BLaER1 (cell line): ENCODE measurements at regions not wholly inside any gene's neighbourhood (a gene's known extent, or its start where the extent isn't known, plus 50 kb on each side); places are given as distances from the start of the nearest gene placed in this dataset.

Experiments used
- H3K27ac ChIP-seq: shearing (Covaris generic); formaldehyde crosslinking; 2 replicates; pipeline ENCODE4 v1.8.1; 2022
- H3K27me3 ChIP-seq: shearing (Covaris generic); formaldehyde crosslinking; 2 replicates; pipeline ENCODE4 v1.8.1; 2022
- H3K36me3 ChIP-seq: shearing (Covaris generic); formaldehyde crosslinking; 2 replicates; pipeline ENCODE4 v1.8.1; 2022
- H3K4me1 ChIP-seq: shearing (Covaris generic); formaldehyde crosslinking; 2 replicates; pipeline ENCODE4 v1.8.1; 2022
- H3K4me2 ChIP-seq: shearing (Covaris generic); formaldehyde crosslinking; 2 replicates; pipeline ENCODE4 v1.8.1; 2022
- H3K4me3 ChIP-seq: shearing (Covaris generic); formaldehyde crosslinking; 2 replicates; pipeline ENCODE4 v1.8.1; 2022
- H3K9ac ChIP-seq: shearing (Covaris generic); formaldehyde crosslinking; 2 replicates; pipeline ENCODE4 v1.8.1; 2022
- H3K9me3 ChIP-seq: shearing (Covaris generic); formaldehyde crosslinking; 2 replicates; pipeline ENCODE4 v1.8.1; 2022
- H4K20me1 ChIP-seq: shearing (Covaris generic); formaldehyde crosslinking; 2 replicates; pipeline ENCODE4 v1.8.1; 2022
- Cebpa-rat ChIP-seq: shearing (Covaris generic); IDR thresholded peaks from 2 replicates; pipeline ENCODE4 v1.8.1; 2022

GRCh38 chr11:71342951-71343827, 90.8 kb upstream of the SHANK2 start:
- Histone ChIP-seq H3K36me3 (no peaks in the 10 kb centered on the region), H3K27ac (no peak overlapping the region), H4K20me1 (no peaks in the 10 kb centered on the region), H3K9ac (no peak overlapping the region), H3K27me3 (no peaks in the 10 kb centered on the region), H3K4me2 (no peak overlapping the region), H3K9me3 (no peaks in the 10 kb centered on the region), H3K4me3 (no peak overlapping the region), H3K4me1 (0 out of 2 replicates have a peak, but pooled peaks cover 5% of the 10 kb centered on the region)
- no peak for TF ChIP-seq Cebpa-rat

GRCh38 chr11:71342116-71342515, 89.7 kb upstream of the SHANK2 start:
- H3K27ac ChIP-seq, result no peak overlapping the region
- H3K4me2 ChIP-seq, result no peak overlapping the region
- H3K4me3 ChIP-seq, result no peak overlapping the region
- no peaks in the 10 kb centered on the region for H3K36me3 ChIP-seq
- TF ChIP-seq Cebpa-rat, result no peak
- H3K9ac ChIP-seq, result no peak overlapping the region
- H3K9me3 ChIP-seq, result no peaks in the 10 kb centered on the region
- H3K27me3 ChIP-seq, result no peaks in the 10 kb centered on the region
- 0 out of 2 replicates have a peak, but pooled peaks cover 5% of the 10 kb centered on the region for H3K4me1 ChIP-seq
- H4K20me1 ChIP-seq, result no peaks in the 10 kb centered on the region

DNA sequence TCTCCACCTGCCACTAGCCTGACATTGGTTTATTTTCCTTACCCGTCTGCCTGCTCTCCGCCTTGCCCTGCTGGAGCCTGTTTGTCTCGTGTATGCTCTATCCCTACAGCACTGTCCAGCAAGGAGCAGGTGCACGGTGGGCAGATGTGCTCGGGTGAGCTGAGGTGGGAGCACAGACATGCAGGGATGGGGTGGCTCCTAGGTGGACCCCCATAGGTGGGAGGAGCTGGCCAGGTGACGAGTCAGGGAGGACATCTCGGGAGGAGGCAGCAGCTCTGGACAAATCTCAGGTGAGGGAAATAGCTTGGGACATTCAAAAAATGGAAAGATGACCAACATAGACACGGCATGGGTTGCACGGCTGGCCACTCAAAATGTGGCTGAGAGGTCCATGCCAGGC, 89.2 kb upstream of the SHANK2 start:
- no peak overlapping the region for H3K4me3 ChIP-seq
- no peak overlapping the region for H3K9ac ChIP-seq
- H3K27me3 ChIP-seq, result no peaks in the 10 kb centered on the region
- no peaks in the 10 kb centered on the region for H3K9me3 ChIP-seq
- no peak overlapping the region for H3K4me2 ChIP-seq
- 0 out of 2 replicates have a peak, but pooled peaks cover 5% of the 10 kb centered on the region for H3K4me1 ChIP-seq
- no peak for TF ChIP-seq Cebpa-rat
- H3K27ac ChIP-seq, result no peak overlapping the region
- no peaks in the 10 kb centered on the region for H3K36me3 ChIP-seq
- no peaks in the 10 kb centered on the region for H4K20me1 ChIP-seq

DNA sequence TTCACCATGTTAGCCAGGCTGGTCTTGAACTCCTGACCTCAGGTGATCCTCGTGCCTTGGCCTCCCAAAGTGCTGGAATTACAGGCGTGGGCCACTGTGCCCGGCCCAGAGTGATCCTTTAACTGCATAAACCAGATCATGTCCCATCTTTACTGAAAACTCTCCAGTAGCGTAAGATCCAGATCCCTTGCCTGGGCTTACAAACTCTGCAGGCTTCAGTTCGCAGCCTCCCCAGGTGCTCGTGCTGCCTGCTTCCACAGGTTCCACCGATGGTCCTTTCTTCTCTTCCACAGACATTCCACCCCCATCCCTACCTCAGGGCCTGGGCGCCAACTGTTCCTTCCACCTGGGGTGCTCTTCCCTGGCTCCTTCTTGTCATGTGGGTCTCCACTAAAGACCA, 88.8 kb upstream of the SHANK2 start:
- Histone ChIP-seq H3K27me3 (no peaks in the 10 kb centered on the region), H3K9ac (no peak overlapping the region), H3K9me3 (no peaks in the 10 kb centered on the region), H3K4me3 (no peak overlapping the region), H3K27ac (no peak overlapping the region), H3K4me1 (0 out of 2 replicates have a peak, but pooled peaks cover 5% of the 10 kb centered on the region), H4K20me1 (no peaks in the 10 kb centered on the region), H3K4me2 (no peak overlapping the region), H3K36me3 (no peaks in the 10 kb centered on the region)
- no peak for TF ChIP-seq Cebpa-rat

DNA sequence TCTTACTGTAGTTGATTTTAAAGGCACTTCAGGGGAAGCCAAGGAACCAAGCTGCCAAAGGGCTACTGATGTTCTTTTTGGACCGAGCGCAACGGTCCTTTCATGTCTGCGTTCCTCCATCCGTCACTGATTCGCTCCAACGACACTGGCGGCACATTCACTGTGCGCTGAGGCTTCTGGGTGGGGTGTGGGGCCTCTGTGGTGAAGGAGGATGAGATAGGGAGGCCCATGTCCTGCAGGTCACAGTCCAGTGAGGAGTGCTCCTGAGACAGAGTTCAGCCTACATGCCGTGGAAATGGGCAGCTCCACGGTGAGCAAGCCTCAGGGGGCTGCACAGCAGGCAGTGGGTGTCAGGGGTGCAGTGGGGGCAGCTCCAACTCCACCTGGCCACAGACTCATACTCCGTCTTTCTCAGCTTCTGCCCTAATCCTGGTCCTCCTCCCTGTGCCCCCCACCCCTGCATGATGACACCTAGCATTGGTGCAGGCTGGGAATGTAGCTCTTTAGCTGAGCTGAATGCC, 87.8 kb upstream of the SHANK2 start:
- H3K9ac ChIP-seq, result no peak overlapping the region
- H3K36me3 ChIP-seq, result no peaks in the 10 kb centered on the region
- H4K20me1 ChIP-seq, result no peaks in the 10 kb centered on the region
- H3K4me2 ChIP-seq, result no peak overlapping the region
- H3K27ac ChIP-seq, result no peak overlapping the region
- H3K9me3 ChIP-seq, result no peaks in the 10 kb centered on the region
- H3K4me3 ChIP-seq, result no peak overlapping the region
- H3K27me3 ChIP-seq, result no peaks in the 10 kb centered on the region
- H3K4me1 ChIP-seq, result 0 out of 2 replicates have a peak, but pooled peaks cover 5% of the 10 kb centered on the region
- no peak for TF ChIP-seq Cebpa-rat

- no peak overlapping the region for H3K4me3 ChIP-seq
- no peak overlapping the region for H3K27ac ChIP-seq
- H3K9me3 ChIP-seq, result no peaks in the 10 kb centered on the region
- H3K9ac ChIP-seq, result no peak overlapping the region
- H3K4me2 ChIP-seq, result no peak overlapping the region
- TF ChIP-seq Cebpa-rat, result no peak
- H3K36me3 ChIP-seq, result no peaks in the 10 kb centered on the region
- no peaks in the 10 kb centered on the region for H4K20me1 ChIP-seq
- no peaks in the 10 kb centered on the region for H3K27me3 ChIP-seq
- H3K4me1 ChIP-seq, result 0 out of 2 replicates have a peak, but pooled peaks cover 5% of the 10 kb centered on the region
Observed at GRCh38 chr11:71339396-71339881, 87.1 kb upstream of the SHANK2 start.

GRCh38 chr11:71338801-71339395, 86.5 kb upstream of the SHANK2 start:
- no peak overlapping the region for H3K4me2 ChIP-seq
- 0 out of 2 replicates have a peak, but pooled peaks cover 5% of the 10 kb centered on the region for H3K4me1 ChIP-seq
- H3K36me3 ChIP-seq, result no peaks in the 10 kb centered on the region
- TF ChIP-seq Cebpa-rat, result no peak
- H3K4me3 ChIP-seq, result no peak overlapping the region
- H3K27me3 ChIP-seq, result no peaks in the 10 kb centered on the region
- no peak overlapping the region for H3K9ac ChIP-seq
- no peak overlapping the region for H3K27ac ChIP-seq
- H4K20me1 ChIP-seq, result no peaks in the 10 kb centered on the region
- H3K9me3 ChIP-seq, result peaks cover 1% of the 10 kb centered on the region; the same call in 1 of the 2 replicates

DNA sequence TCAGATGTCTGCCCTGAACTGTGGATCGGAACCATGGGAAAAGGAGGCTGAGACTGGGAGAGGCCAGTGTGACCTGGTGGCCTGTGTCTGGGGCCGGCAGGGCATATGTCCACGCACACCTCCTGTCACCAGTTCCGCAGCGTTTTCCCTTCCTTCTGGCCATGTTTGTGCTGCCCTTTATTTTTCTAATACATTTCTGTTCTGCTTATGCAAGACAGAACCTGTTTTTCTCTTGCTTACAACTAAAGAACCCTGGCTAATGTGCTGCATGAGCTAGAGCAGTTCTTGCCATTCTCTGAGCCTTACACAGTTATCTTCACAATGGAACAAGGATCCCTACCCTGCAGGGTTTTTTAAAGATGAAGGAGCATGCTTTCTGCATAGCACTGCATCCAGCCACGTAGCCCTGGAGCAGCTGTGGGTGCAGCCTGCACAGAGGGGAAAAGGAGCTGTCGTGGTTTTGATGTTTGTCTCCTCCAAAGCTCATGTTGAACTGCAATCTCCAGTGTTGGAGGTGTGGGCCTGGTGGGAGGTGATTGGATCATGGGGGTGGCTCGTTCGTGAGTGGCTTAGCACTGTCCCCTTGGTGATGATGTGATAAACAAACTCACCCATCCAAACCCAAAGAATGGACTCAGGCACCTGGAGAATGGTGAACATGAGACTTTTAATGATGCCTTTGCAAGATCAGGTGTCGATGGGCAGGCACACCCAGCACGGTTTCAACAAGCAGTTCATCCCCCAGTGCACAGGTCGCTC, 84.8 kb upstream of the SHANK2 start:
- TF ChIP-seq Cebpa-rat, result no peak
- no peaks in the 10 kb centered on the region for H4K20me1 ChIP-seq
- no peaks in the 10 kb centered on the region for H3K27me3 ChIP-seq
- H3K4me1 ChIP-seq, result 0 out of 2 replicates have a peak, but pooled peaks cover 5% of the 10 kb centered on the region
- H3K4me3 ChIP-seq, result no peak overlapping the region
- peaks cover 7% of the 10 kb centered on the region; the same call in 1 of the 2 replicates for H3K9me3 ChIP-seq
- no peak overlapping the region for H3K27ac ChIP-seq
- H3K36me3 ChIP-seq, result no peaks in the 10 kb centered on the region
- no peak overlapping the region for H3K9ac ChIP-seq
- no peak overlapping the region for H3K4me2 ChIP-seq
